CD4-positive, alpha-beta T cell treated with Interleukin-17A for 1 hour (primary cell): ENCODE measurements at regions not wholly inside any gene's neighbourhood (a gene's known extent, or its start where the extent isn't known, plus 50 kb on each side); places are given as distances from the start of the nearest gene placed in this dataset.

ENCODE experiments used
- DNase-seq: peaks from one replicate; pipeline ENCODE4 v3.0.0-alpha.2; 2020

DNA sequence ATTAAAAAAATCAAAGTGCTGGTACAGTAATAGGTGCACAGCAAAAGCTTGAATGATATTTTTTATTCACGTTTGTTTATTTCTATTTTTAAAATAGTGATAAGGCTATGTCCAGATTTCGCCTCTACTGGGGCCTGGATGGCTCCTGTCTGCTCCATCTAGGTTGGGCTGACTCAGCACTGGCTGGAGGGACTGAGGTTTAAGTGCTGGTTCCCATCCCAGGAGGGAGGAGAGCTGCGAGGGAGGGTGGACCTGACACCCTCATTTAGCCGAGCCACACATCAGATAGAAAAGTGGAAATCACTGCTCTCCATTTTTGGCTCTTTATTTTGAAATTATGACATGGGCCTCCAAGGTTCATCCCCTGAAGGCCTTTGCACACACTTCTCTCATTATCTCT, 95.4 kb upstream of the AGBL1 start:
- DNase-seq, result no peak

DNA sequence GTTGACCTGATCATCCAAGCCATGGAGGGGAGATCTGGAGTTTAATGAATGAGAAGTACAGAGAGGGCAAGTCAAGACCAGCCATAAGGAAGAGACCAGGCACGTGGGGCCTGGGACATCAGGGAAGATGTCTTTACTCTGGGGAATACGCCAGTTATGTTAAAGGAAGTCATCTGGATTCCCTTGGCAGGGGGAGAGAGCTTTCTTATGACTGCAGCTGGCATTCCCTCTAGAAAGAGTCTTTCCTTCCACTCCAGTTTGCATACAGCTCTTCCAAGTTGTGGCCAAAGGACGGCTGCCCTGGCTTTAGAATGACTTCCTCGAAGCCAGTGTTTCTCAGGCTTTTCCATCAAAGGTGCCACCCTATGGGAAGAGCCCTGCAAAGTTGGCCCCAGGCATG, 93.6 kb upstream of the AGBL1 start:
- no peak for DNase-seq

DNA sequence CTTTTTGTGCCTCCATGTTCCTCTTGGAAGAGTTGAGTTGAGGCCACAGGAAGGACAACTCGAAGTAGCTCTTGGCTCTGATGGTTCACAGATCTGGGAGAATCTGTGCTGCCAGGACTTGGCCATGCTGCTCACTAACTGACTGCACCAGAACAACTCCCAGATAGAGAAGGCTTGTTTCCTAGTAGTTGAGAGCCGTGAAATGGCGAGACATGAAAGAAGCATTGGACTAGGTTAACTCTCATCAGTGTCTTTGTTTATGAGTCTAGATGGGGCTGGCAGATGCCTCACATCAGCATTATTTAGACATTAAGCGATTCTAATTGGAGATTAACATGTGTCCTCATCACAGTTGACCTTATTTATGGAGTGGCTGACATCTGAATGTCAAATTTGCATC, 92.9 kb upstream of the AGBL1 start:
- DNase-seq, result no peak

DNA sequence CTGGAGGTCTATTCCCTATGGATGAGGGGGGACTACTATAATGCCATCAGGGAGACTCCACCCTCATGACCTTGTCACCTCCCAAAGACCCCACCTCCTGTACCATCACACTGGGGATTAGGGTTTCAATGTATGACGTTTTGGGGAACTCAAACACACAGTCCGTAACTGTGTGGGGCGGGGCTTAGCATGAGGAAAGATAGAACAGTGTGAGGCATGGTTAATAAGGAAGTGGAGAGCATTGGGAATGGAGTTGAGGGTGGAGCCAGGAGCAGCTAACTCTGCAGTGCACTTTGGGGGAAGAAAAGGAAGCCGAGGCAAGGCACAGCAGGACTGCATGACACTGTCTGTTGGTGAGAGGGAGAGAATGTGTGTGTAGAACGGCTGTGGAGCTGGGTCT, 90.9 kb upstream of the AGBL1 start:
- DNase-seq, result no peak

DNA sequence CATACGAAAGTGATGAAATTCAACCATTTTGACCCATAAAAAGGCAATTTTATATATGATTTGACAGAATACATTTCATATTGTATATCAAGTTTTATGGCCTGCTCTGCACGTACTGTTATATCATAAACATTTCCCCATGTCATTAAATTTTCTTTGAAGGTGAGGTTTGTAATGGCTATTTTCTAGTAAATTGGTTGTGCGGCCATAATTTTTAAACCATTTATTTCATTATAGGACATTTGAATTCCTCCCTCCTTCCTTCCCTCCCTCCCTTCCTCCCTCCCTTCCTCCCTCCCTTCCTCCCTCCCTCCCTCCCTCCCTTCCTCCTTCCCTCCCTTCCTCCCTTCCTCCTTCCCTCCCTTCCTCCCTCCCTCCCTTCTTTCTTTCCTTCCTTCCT, 87.4 kb upstream of the AGBL1 start:
- DNase-seq, result no peak

DNA sequence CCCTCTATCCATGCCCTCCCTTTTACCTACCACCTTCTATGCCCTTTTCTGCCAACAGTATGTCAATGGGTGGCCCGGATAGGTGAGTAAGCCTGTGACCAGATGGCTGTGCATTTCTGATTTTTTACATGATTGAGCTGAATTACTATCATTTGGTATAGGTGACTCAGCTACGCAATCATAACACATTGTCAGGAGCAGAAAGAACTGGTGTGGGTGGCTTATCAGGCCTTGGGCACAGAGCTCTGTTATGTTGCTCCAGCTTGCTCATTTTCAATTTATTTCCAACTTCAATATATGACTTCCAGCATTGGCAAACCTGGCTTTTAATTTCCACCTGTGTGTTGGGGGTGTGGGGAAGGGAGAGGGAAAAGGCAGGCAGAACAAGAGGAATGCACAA, 86.6 kb upstream of the AGBL1 start:
- no peak for DNase-seq

DNA sequence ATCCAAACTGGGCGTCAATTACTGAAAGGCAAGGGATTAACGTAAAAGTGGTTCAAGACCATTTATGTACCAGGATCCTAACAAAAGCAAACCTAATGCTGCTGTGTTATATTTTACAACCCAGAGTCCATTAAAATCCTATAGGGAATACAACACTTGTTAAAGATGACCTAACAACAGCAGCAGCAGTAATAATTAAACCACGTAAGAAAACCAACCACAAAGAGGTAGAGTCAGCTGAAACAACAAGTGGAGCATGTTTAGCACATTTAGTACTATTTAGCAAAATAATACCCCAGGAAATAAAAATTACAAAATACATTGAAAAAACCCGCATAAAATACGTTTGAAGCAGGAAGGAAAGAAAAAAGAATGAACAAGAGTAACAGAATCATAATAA, 82.1 kb upstream of the AGBL1 start:
- DNase-seq, result no peak

DNA sequence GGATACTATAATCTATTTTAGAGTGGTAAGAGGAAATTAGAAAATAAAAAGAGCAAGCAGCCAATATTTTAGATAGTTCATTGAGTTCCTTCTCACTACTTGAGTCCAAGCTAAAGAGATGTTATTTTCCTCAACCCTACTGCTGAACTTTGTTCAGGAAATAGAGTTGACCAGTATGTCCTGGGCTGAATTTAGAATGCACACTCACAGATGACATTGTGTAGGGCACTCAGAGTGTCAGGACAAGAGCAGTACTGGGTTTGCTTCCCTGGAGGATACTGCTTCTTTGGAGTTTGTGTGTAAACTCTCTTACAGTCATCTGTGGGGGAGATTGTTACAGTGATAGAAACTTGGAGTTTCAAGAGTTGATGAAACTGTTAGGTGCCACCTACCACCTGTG, 80.0 kb upstream of the AGBL1 start:
- DNase-seq, result no peak

DNA sequence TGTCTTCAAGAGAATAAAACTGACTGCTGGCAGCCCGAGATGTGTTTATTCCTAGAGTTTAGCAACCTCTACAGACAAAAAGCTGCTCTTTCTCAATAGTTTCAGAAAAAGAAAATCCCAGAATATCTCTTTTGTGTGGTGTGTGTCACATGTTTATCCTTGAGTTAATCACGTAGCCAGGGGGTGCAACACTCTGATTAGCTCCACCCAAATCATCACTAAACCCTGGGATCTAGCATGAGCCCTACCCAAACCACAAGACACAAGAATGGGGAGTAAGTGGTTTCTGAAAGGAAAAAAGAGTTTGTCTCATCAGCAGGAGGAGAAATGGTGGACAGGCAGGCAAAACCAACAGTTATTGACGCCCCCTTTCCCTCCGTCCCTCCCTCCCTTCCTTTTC, 78.5 kb upstream of the AGBL1 start:
- DNase-seq, result no peak

DNA sequence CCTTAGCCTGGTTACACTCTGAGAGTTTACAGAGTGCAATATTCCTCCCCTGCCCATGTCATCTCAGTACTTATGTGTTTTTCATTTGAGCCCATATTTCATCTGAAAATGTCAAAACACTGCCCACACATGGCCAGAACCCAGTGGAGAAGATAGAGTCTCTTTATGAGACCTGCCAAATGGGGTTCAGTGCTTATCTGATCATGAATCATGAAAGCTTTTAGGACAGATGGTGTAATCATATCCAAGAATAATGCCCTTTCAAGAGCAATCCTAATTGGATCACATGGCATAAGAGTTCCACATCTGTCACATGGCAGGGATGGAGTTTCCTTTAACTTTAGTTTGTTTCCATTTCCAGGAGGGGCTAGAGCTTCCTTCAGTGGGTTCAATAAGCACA, 77.2 kb upstream of the AGBL1 start:
- DNase-seq, result no peak

DNA sequence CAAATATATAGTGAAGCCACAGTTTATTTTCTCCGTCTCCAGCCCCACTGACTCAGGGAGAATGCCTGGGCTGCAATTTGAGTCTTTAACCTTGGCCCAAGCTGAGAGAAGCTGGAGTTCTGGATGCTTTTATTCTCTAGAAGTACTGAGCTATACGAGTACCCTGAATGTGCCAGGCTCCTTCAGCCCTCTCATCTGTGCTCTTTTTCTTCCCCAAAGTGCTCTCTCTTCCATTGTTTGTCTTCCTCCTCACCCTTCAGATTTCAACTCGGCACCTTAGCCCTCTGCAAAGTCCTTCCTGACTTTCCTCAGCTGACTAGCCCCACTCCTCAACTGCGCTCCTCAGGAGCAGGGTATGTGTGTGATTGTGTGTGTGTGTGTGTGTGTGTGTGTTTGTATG, 75.6 kb upstream of the AGBL1 start:
- DNase-seq, result no peak

DNA sequence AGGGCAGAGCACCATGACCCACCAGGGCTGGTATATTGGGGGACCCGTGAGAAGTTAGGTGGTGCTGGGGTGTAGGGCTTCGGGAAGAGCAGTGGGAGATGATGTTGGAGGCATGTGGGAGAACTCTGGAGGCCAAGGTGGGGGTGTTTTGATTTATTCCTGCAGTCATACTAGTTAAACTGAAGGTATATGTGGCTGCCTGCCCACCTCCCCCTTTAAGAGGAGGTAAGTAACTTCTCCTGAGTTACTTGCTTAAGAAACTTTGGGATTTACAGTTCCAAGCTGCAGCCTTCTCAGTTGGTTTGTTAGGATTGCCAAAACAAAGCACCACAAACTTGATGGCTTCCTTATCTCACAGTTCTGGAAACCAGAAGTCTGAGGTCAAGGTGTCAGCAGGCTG, 73.1 kb upstream of the AGBL1 start:
- no peak for DNase-seq

DNA sequence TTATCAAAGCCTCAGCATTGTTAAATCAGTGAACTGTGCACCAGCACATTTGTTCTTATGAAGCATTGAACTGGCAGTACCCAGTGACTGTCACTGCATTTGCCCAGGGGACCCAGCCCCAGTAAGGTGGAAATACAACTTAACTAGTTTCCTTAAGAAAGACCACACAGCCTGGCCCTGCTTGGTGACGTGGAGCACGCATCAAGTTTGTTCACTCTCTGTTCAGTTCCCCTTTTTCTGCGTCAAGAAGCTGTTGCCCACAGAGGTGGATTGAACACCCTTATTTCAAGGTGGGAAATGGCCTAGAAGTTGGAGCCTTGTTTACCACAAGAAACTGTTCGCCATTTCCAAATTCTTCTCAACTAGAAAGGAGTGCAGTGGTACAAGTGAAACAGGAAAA, 69.9 kb upstream of the AGBL1 start:
- DNase-seq, result no peak

DNA sequence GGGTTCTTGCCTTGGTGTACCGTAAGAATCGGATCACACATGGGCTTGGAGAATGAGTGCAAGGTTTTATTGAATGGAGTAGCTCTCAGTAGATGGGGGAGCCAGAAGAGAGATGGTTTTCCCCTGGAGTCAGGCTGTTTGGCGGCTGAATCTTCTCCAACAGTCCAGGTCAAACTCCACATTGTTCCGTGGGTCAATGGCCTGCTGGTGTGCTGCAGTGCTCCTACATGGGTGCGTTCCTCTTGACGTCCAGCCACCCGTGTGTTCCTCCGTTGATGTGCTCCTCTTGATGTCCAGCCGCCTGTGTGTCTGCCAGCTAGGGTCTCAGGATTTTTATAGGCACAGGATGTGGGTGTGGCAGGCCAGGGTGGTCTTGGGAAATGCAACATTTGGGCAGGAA, 69.3 kb upstream of the AGBL1 start:
- no peak for DNase-seq

DNA sequence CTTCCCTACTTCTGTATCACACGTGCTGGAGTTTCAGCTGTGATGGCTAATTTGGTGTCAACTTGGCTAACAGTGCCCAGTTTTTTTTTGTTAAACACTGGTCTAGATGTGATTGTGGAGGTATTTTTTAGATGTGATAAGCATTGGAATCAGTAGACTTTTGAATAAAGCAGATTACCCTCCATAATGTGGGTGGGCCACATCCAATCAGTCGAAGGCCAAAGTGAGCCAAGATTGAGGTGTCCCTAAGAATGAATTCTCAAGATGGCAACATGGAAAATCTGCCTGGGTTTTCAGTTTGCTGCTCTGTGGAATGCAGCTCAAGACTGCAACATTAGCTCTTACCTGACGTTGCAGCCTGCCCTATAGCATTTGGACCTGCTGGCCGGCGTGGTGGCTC, 68.8 kb upstream of the AGBL1 start:
- DNase-seq, result no peak

DNA sequence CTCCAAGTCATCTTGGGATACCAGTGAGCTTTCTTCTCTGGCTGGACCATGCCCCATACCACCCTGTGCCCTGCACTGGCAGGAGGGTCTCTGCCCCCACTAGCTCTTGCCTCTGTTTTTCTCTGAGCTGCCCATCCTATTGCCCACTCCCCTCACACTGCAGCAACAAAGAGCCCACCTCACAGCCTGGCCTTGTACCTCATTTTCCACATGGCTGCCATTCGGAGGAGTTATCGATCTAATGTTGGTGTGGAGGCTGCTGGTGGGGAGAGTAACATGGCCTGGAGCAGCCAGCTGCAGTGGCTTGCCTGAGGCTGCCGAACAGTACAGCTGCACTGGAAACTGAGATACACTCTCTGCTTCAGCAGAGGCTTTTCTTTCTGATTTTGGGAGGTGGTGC, 65.7 kb upstream of the AGBL1 start:
- DNase-seq, result no peak

DNA sequence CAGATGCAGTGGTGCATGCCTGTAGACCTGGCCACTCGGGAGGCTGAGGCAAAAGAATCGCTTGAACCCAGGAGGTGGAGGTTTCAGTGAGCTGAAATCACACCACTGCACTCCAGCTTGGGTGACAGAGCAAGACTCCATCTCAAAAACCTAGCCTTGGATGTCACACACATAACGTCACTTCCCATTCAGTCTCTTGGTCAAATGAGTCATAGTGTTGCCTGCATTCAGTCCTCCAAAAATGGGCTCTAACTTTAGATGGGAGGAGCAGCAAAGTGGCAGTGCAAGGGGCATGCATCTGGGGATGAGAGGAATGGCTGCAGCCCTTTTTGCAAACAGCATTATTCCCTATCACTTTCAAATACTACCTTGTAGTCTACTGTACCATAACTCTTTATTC, 62.9 kb upstream of the AGBL1 start:
- DNase-seq, result no peak

DNA sequence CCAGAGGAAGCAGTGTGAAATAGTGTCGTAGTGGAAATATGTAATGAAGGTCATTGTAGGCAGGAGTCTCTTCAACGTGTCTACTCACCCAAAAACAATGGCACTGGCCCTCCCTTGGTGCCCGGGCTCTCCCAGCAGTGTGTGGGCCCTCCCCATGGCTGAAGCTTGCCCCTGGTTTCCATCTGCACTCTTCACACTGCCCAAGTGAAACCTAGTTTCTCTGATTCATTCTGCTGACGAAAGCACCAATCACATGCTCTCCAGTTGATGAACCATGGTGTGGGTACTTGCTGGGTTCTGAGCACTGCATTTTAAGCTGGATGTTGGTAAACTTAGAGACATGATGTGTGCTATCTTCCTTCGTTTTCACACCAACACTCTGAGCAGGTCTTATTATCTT, 61.0 kb upstream of the AGBL1 start:
- DNase-seq, result no peak

DNA sequence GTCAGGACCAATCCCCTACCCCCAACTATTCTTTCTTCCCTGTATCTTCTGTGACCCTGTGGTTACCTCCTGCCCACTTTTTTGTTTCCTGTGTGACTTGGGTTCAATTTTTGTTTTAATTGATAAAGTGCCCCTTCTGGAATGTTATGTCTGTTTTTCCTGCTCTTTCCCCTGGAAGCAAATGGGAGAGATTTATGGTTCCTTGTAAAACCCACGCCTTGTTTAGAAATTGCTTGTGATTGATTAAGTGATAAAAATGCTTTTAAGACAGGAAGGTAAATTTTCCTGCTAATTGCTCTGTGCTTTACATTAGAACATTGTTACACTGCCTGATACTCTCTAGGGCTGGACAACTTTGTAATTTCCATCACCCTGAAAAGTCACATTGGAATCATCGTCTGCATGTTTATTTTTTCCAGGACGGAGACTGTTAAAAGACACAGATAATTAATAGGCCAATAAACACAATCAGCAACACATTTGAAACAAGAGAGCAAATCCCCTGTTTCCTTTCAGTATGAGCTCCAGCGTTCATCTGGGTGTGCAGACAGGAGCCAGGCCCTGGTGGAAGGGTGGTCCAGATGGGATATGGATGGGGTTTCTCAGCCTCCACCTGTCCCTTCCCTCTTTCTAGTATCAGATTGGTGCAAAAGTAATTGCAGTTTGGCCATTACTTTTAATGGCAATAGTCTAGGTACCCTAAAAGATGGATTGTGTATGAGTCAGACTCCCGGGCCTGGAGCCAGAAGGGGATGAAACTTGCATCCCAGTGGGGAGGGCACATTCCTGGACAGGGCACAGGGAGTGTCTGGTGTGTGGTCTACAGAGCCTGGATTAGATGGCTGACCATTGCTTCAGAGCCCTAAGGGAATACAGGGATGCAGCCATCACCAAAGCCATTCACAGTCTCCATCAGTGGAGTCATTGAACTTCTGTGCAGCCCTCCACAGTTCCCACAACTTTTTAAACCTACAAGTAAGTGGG, 58.1 kb upstream of the AGBL1 start:
- no peak for DNase-seq

DNA sequence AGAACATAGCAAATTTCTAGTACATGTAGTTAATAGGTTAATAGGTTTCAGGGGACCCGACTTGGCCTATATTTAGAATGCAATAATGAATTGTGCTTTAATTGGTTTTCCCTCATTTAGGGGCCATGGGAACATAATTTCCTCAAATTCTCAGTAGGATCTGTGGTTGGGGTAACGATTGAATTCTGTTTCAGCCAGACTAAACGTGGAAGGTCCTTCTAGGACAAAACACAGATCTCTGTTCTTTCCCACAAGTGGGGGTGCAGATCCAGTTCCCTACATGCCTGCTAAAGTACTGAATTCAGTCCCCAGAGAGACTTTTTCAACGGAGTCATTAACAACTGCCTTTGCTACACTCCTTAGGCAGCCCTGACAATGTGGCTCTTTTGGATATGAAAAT, 50.7 kb upstream of the AGBL1 start:
- DNase-seq, result no peak
